ENCODE measurements at regions not wholly inside any gene's neighbourhood (a gene's known extent, or its start where the extent isn't known, plus 50 kb on each side); places are given as distances from the start of the nearest gene placed in this dataset.

GRCh38 chr4:140258476-140258875, 104.5 kb upstream of the MAML3 start:
- TF ChIP-seq POLR2AphosphoS5 (IDR thresholded peaks at IDR 0.05) (no peak), POLR2A (IDR thresholded peaks at IDR 0.05) (no peak), CTCF (IDR thresholded peaks at IDR 0.05 in 8 of 11, conservative IDR thresholded peaks at IDR 0.05 in 3 of 11) (no peak)
- Histone ChIP-seq H3K27me3 (replicated peaks in 1 of 7) (peaks cover 0 to 8% (median 0%) of the 10 kb centered on the region in 7 donors), H3K9me3 (no peaks in the 10 kb centered on the region), H3K27ac (no peak overlapping the region), H3K4me1 (peaks cover 0 to 8% (median 2%) of the 10 kb centered on the region in 6 donors), H3K4me3 (no peak overlapping the region), H3K36me3 (no peaks in the 10 kb centered on the region)
- intact Hi-C loops (cut with DNase I; ENCODE audit: low total_unique reads), result no loop called here
- 80 to 94% (median 92%) methylated on average over 3 of the region's 3 CpGs for WGBS, 5 donors
- no peak for DNase-seq

GRCh38 chr4:140257461-140258305, 103.7 kb upstream of the MAML3 start:
- Histone ChIP-seq H3K4me1 (peaks cover 0 to 13% (median 5%) of the 10 kb centered on the region in 6 donors), H3K27me3 (replicated peaks in 1 of 7) (peaks cover 0 to 13% (median 2%) of the 10 kb centered on the region in 7 donors), H3K4me3 (no peak overlapping the region), H3K36me3 (no peaks in the 10 kb centered on the region), H3K9me3 (no peaks in the 10 kb centered on the region), H3K27ac (no peak overlapping the region)
- intact Hi-C loops (cut with DNase I; ENCODE audit: low total_unique reads), result no loop called here
- WGBS, 5 donors, result 85 to 89% (median 86%) methylated on average over 10 of the region's 10 CpGs
- TF ChIP-seq CTCF (IDR thresholded peaks at IDR 0.05 in 8 of 11, conservative IDR thresholded peaks at IDR 0.05 in 3 of 11) (no peak), POLR2AphosphoS5 (IDR thresholded peaks at IDR 0.05) (no peak), POLR2A (IDR thresholded peaks at IDR 0.05) (no peak)
- DNase-seq, result no peak

GRCh38 chr4:140256941-140257340, 103.0 kb upstream of the MAML3 start:
- no peak for DNase-seq
- Histone ChIP-seq H3K4me1 (peaks cover 0 to 21% (median 12%) of the 10 kb centered on the region in 6 donors), H3K27me3 (replicated peaks in 1 of 7) (peaks cover 0 to 20% (median 6%) of the 10 kb centered on the region in 7 donors), H3K27ac (no peak overlapping the region), H3K9me3 (no peaks in the 10 kb centered on the region), H3K4me3 (no peak overlapping the region), H3K36me3 (no peaks in the 10 kb centered on the region)
- TF ChIP-seq POLR2A (IDR thresholded peaks at IDR 0.05), result no peak
- TF ChIP-seq CTCF (IDR thresholded peaks at IDR 0.05 in 8 of 11, conservative IDR thresholded peaks at IDR 0.05 in 3 of 11), result no peak
- TF ChIP-seq POLR2AphosphoS5 (IDR thresholded peaks at IDR 0.05), result no peak
- WGBS, 5 donors, result 80 to 94% (median 91%) methylated on average over 2 of the region's 2 CpGs
- intact Hi-C loops (cut with DNase I; ENCODE audit: low total_unique reads), result no loop called here

- no peak for DNase-seq
- TF ChIP-seq CTCF (IDR thresholded peaks at IDR 0.05 in 8 of 11, conservative IDR thresholded peaks at IDR 0.05 in 3 of 11) (no peak), POLR2AphosphoS5 (IDR thresholded peaks at IDR 0.05) (peak in 1 of 3 donors; percentile 38), POLR2A (IDR thresholded peaks at IDR 0.05) (no peak)
- intact Hi-C loops (cut with DNase I; ENCODE audit: low total_unique reads), result no loop called here
- no peak overlapping the region for H3K4me3 ChIP-seq
- peaks cover 0 to 21% (median 6%) of the 10 kb centered on the region in 7 donors for H3K27me3 ChIP-seq (replicated peaks in 1 of 7)
- H3K36me3 ChIP-seq, result no peaks in the 10 kb centered on the region
- WGBS, 5 donors, result 44 to 65% (median 56%) methylated on average over 2 of the region's 2 CpGs
- no peak overlapping the region for H3K27ac ChIP-seq
- peaks cover 0 to 25% (median 12%) of the 10 kb centered on the region in 6 donors for H3K4me1 ChIP-seq
- no peaks in the 10 kb centered on the region for H3K9me3 ChIP-seq
Observed at GRCh38 chr4:140256335-140256734, 102.4 kb upstream of the MAML3 start.
